ENCODE measurements at regions not wholly inside any gene's neighbourhood (a gene's known extent, or its start where the extent isn't known, plus 50 kb on each side); places are given as distances from the start of the nearest gene placed in this dataset.

GRCh38 chr7:34269084-34269483 is 363.7 kb downstream of the BMPER start:
- Histone ChIP-seq H3K36me3 (ENCODE audit: insufficient read depth, low read length) (no peaks in the 10 kb centered on the region), H3K4me1 (ENCODE audit: control insufficient read depth, insufficient read depth, low read length, unreplicated experiment) (no peaks in the 10 kb centered on the region), H3K4me3 (ENCODE audit: low read depth, low read length) (no peak overlapping the region), H2AFZ (ENCODE audit: low read length, unreplicated experiment) (no peak overlapping the region), H3K79me2 (ENCODE audit: control insufficient read depth, insufficient read depth, low read length, unreplicated experiment) (no peaks in the 10 kb centered on the region), H3K27ac (ENCODE audit: low read depth, low read length) (no peak overlapping the region), H3K27me3 (ENCODE audit: insufficient read depth, low read length) (no peaks in the 10 kb centered on the region)

DNA sequence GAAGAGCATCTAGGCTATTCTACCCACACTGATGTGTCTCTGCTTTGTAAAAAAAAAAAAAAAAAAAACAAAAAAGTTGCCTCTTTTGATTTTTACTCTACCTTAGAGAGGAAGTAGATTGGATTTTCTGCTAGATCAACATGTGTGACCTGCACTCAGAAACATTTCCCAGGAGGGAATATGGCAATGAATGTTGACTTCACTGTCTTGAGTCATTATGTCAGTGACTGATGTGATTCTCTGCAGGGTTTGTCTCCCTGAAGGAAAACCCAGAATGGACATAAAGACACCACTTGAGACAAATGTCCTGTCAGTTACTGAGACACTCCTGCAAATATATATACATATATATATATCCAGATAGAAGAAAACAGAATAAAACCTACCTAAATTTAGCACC is 370.3 kb downstream of the BMPER start:
- Histone ChIP-seq H3K27me3 (ENCODE audit: insufficient read depth, low read length) (no peaks in the 10 kb centered on the region), H2AFZ (ENCODE audit: low read length, unreplicated experiment) (no peak overlapping the region), H3K36me3 (ENCODE audit: insufficient read depth, low read length) (no peaks in the 10 kb centered on the region), H3K79me2 (ENCODE audit: control insufficient read depth, insufficient read depth, low read length, unreplicated experiment) (no peaks in the 10 kb centered on the region), H3K27ac (ENCODE audit: low read depth, low read length) (no peak overlapping the region), H3K4me1 (ENCODE audit: control insufficient read depth, insufficient read depth, low read length, unreplicated experiment) (peaks cover 17% of the 10 kb centered on the region), H3K4me3 (ENCODE audit: low read depth, low read length) (no peak overlapping the region)

- H3K4me1 ChIP-seq (ENCODE audit: control insufficient read depth, insufficient read depth, low read length, unreplicated experiment), result peaks cover 17% of the 10 kb centered on the region
- no peaks in the 10 kb centered on the region for H3K79me2 ChIP-seq (ENCODE audit: control insufficient read depth, insufficient read depth, low read length, unreplicated experiment)
- peak overlapping the region; percentile 72 for H3K27ac ChIP-seq (ENCODE audit: low read depth, low read length)
- H2AFZ ChIP-seq (ENCODE audit: low read length, unreplicated experiment), result peak overlapping the region; percentile 91
- H3K36me3 ChIP-seq (ENCODE audit: insufficient read depth, low read length), result no peaks in the 10 kb centered on the region
- H3K4me3 ChIP-seq (ENCODE audit: low read depth, low read length), result peak overlapping the region; percentile 52
- H3K27me3 ChIP-seq (ENCODE audit: insufficient read depth, low read length), result no peaks in the 10 kb centered on the region
Measured at GRCh38 chr7:34277016-34277802, 371.9 kb downstream of the BMPER start.

- Histone ChIP-seq H3K36me3 (ENCODE audit: insufficient read depth, low read length) (no peaks in the 10 kb centered on the region), H3K4me1 (ENCODE audit: control insufficient read depth, insufficient read depth, low read length, unreplicated experiment) (peaks cover 17% of the 10 kb centered on the region), H3K27ac (ENCODE audit: low read depth, low read length) (peak overlapping the region; percentile 72), H3K4me3 (ENCODE audit: low read depth, low read length) (peak overlapping the region; percentile 52), H2AFZ (ENCODE audit: low read length, unreplicated experiment) (peak overlapping the region; percentile 91), H3K27me3 (ENCODE audit: insufficient read depth, low read length) (no peaks in the 10 kb centered on the region), H3K79me2 (ENCODE audit: control insufficient read depth, insufficient read depth, low read length, unreplicated experiment) (no peaks in the 10 kb centered on the region)
Measured at GRCh38 chr7:34277803-34278199, 372.5 kb downstream of the BMPER start.

GRCh38 chr7:34281260-34281659 is 375.9 kb downstream of the BMPER start:
- no peaks in the 10 kb centered on the region for H3K79me2 ChIP-seq (ENCODE audit: control insufficient read depth, insufficient read depth, low read length, unreplicated experiment)
- no peak overlapping the region for H2AFZ ChIP-seq (ENCODE audit: low read length, unreplicated experiment)
- H3K36me3 ChIP-seq (ENCODE audit: insufficient read depth, low read length), result no peaks in the 10 kb centered on the region
- no peak overlapping the region for H3K4me3 ChIP-seq (ENCODE audit: low read depth, low read length)
- peaks cover 17% of the 10 kb centered on the region for H3K4me1 ChIP-seq (ENCODE audit: control insufficient read depth, insufficient read depth, low read length, unreplicated experiment)
- H3K27ac ChIP-seq (ENCODE audit: low read depth, low read length), result no peak overlapping the region
- H3K27me3 ChIP-seq (ENCODE audit: insufficient read depth, low read length), result no peaks in the 10 kb centered on the region

- H3K27ac ChIP-seq (ENCODE audit: low read depth, low read length), result no peak overlapping the region
- no peaks in the 10 kb centered on the region for H3K36me3 ChIP-seq (ENCODE audit: insufficient read depth, low read length)
- H3K4me1 ChIP-seq (ENCODE audit: control insufficient read depth, insufficient read depth, low read length, unreplicated experiment), result peaks cover 10% of the 10 kb centered on the region
- no peaks in the 10 kb centered on the region for H3K27me3 ChIP-seq (ENCODE audit: insufficient read depth, low read length)
- H3K4me3 ChIP-seq (ENCODE audit: low read depth, low read length), result no peak overlapping the region
- H3K79me2 ChIP-seq (ENCODE audit: control insufficient read depth, insufficient read depth, low read length, unreplicated experiment), result no peaks in the 10 kb centered on the region
- H2AFZ ChIP-seq (ENCODE audit: low read length, unreplicated experiment), result no peak overlapping the region
Measured at GRCh38 chr7:34282271-34282670, 375.7 kb upstream of the NPSR1 start.

DNA sequence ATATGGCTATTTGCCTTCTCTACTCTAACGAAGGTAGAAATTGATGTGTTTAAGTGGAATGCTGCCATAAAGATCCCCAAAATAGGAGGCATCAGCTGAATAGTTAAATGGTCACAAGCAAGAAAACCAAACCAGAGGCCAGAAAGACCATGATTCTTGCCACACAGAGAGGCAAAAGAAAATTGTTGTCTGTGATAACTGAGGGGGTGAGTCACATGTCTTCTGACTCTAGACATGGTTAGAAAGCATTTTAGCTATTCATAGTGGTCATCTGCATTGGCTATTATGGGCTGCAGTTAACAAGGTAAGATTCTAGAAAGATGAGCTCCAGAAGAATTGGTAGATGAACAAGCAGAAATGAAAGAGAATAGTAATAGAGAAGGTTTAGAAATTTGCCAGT is 361.4 kb upstream of the NPSR1 start:
- Histone ChIP-seq H3K4me3 (ENCODE audit: low read depth, low read length) (no peak overlapping the region), H3K79me2 (ENCODE audit: control insufficient read depth, insufficient read depth, low read length, unreplicated experiment) (no peaks in the 10 kb centered on the region), H2AFZ (ENCODE audit: low read length, unreplicated experiment) (no peak overlapping the region), H3K36me3 (ENCODE audit: insufficient read depth, low read length) (no peaks in the 10 kb centered on the region), H3K27ac (ENCODE audit: low read depth, low read length) (no peak overlapping the region), H3K27me3 (ENCODE audit: insufficient read depth, low read length) (no peaks in the 10 kb centered on the region), H3K4me1 (ENCODE audit: control insufficient read depth, insufficient read depth, low read length, unreplicated experiment) (peaks cover 8% of the 10 kb centered on the region)

DNA sequence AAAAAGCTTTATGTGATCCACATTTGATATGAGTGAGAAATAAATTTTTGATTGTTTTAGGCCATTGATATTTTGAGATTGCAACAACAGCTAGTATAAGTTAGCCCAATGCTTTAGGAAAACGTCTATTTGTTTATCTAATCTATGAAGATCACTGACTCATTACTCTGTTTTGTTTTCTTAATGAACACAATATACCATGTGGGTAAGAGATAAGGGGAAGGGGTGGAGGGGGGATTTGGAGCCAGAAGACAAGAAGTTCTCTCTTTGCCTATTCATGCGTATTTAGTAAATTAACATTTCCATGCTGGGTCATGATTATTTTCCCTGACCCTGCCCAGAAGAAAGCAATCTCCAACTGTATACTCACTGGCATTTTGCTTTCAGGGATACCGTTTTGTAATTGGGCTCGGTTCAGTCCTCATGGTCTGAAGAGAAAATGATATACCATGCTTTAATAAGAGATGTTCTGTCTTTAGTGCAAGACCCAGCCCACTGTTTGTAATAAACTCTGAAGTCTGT is 359.5 kb upstream of the NPSR1 start:
- no peak overlapping the region for H2AFZ ChIP-seq (ENCODE audit: low read length, unreplicated experiment)
- no peak overlapping the region for H3K27ac ChIP-seq (ENCODE audit: low read depth, low read length)
- no peak overlapping the region for H3K4me3 ChIP-seq (ENCODE audit: low read depth, low read length)

DNA sequence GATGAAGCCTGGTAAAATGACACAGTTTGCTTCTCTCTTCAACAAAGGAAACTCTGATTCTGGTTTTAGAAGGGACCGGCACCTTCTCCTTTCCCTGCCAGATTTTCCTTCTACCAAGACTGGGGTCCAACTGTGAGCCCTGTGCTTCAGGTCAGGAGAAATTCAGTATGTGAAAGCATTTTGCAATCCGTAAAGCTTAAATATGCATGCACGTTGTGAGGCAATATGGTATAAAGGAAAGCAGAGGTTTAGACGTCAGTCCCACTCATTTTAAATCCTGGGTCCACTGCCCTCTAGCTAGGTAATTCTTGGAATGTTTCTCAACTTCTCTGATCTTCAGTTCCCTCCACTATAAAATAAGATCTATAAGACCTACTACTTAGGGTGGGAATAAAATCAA is 359.0 kb upstream of the NPSR1 start:
- H3K27ac ChIP-seq (ENCODE audit: low read depth, low read length), result no peak overlapping the region
- no peak overlapping the region for H2AFZ ChIP-seq (ENCODE audit: low read length, unreplicated experiment)

More for the DNA sequence above, 359.5 kb upstream of the NPSR1 start:
- peaks cover 8% of the 10 kb centered on the region for H3K4me1 ChIP-seq (ENCODE audit: control insufficient read depth, insufficient read depth, low read length, unreplicated experiment)
- no peaks in the 10 kb centered on the region for H3K27me3 ChIP-seq (ENCODE audit: insufficient read depth, low read length)
- H3K36me3 ChIP-seq (ENCODE audit: insufficient read depth, low read length), result no peaks in the 10 kb centered on the region
- H3K79me2 ChIP-seq (ENCODE audit: control insufficient read depth, insufficient read depth, low read length, unreplicated experiment), result no peaks in the 10 kb centered on the region

DNA sequence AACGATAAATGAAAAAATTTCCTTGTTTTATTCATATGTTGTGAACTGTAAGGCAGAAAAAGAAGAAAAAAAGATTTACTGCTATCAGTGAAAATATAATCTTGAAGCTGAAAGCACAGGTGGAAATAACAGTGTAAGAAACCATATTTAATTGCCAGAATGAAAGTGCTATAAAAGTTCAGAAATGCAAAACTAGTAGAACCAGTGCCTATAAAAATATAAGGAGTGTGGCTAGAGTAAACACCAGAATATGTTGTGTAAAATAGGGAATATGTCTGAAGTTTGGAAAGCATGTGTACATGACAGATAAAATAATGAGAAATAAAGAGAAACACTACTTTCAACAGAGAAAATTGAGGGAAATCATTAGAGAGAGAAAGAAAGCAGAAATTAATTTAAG is 350.5 kb upstream of the NPSR1 start:
- H2AFZ ChIP-seq (ENCODE audit: low read length, unreplicated experiment), result no peak overlapping the region
- no peaks in the 10 kb centered on the region for H3K27me3 ChIP-seq (ENCODE audit: insufficient read depth, low read length)
- no peaks in the 10 kb centered on the region for H3K79me2 ChIP-seq (ENCODE audit: control insufficient read depth, insufficient read depth, low read length, unreplicated experiment)
- no peaks in the 10 kb centered on the region for H3K4me1 ChIP-seq (ENCODE audit: control insufficient read depth, insufficient read depth, low read length, unreplicated experiment)
- no peak overlapping the region for H3K4me3 ChIP-seq (ENCODE audit: low read depth, low read length)
- no peaks in the 10 kb centered on the region for H3K36me3 ChIP-seq (ENCODE audit: insufficient read depth, low read length)
- no peak overlapping the region for H3K27ac ChIP-seq (ENCODE audit: low read depth, low read length)

More for the DNA sequence above, 359.0 kb upstream of the NPSR1 start:
- no peak overlapping the region for H3K4me3 ChIP-seq (ENCODE audit: low read depth, low read length)
- H3K27me3 ChIP-seq (ENCODE audit: insufficient read depth, low read length), result no peaks in the 10 kb centered on the region
- peaks cover 8% of the 10 kb centered on the region for H3K4me1 ChIP-seq (ENCODE audit: control insufficient read depth, insufficient read depth, low read length, unreplicated experiment)
- no peaks in the 10 kb centered on the region for H3K36me3 ChIP-seq (ENCODE audit: insufficient read depth, low read length)
- no peaks in the 10 kb centered on the region for H3K79me2 ChIP-seq (ENCODE audit: control insufficient read depth, insufficient read depth, low read length, unreplicated experiment)

DNA sequence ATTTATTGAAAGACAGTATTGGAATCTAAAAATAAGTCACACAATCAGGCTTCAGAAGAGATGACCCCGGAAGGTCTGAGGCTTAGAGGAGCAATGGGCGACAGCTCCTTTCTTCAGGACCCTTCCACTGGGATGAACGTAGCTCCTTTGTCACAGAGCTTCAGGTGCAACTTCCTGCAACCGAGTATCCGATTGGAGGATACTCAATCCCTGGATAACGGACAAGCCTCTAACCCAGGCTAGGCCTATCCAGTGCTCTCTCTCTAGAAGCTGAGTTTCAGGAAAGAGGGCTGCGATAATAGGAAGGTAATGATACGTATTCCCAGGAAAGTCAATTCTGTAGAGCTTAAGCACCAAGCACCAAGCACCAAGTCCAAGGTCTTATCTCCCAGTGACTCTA is 349.4 kb upstream of the NPSR1 start:
- H3K27me3 ChIP-seq (ENCODE audit: insufficient read depth, low read length), result no peaks in the 10 kb centered on the region
- no peaks in the 10 kb centered on the region for H3K36me3 ChIP-seq (ENCODE audit: insufficient read depth, low read length)
- no peak overlapping the region for H3K4me3 ChIP-seq (ENCODE audit: low read depth, low read length)
- no peak overlapping the region for H3K27ac ChIP-seq (ENCODE audit: low read depth, low read length)
- H2AFZ ChIP-seq (ENCODE audit: low read length, unreplicated experiment), result no peak overlapping the region
- H3K79me2 ChIP-seq (ENCODE audit: control insufficient read depth, insufficient read depth, low read length, unreplicated experiment), result no peaks in the 10 kb centered on the region
- H3K4me1 ChIP-seq (ENCODE audit: control insufficient read depth, insufficient read depth, low read length, unreplicated experiment), result peaks cover 3% of the 10 kb centered on the region

All from ACC112 (cell line).